ENCODE measurements at regions not wholly inside any gene's neighbourhood (a gene's known extent, or its start where the extent isn't known, plus 50 kb on each side); places are given as distances from the start of the nearest gene placed in this dataset.

DNA sequence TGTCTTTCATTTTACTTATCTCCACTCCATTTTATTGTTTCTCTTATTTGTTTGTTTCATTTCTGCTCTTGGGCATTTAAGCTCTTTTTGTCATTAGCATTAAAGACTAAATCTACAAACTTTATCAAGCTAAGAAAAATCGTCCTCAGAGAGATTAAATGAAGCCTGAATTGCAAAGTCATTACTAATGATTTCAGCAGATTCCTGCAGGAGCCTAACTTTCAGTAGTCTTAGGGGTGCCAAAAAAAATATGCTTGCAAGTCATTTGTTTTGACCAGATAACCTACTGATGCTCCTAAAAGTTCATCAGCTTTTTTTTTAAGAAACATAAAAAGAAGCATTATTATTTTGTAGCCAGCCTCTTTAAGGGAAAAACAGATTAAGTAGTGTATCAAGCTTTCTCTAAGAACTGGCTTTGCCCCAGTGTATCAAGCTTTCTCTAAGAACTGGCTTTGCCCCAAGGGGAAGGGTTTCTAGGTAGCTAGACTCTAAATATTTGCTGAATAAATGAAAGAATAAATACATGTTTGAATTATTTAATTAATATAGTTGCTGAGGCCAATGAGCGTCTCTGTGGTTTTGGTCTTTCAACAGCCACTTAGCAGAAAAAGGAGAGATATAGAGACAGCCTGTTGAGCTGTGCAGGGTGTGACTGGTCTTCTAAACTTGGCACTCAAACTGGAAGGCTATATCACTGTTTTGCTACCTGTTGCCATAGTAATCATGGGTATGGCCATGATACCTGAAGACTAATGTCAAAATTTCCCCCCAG, 174.2 kb downstream of the BTC start:
- no peak for TF ChIP-seq CTCF (IDR thresholded peaks at IDR 0.05)
- TF ChIP-seq POLR2AphosphoS5 (IDR thresholded peaks at IDR 0.05): no peak
- TF ChIP-seq POLR2A (IDR thresholded peaks at IDR 0.05): no peak

Data from breast epithelium (tissue), 3 donors.